Keratinocyte (primary cell): ENCODE measurements at regions not wholly inside any gene's neighbourhood (a gene's known extent, or its start where the extent isn't known, plus 50 kb on each side); places are given as distances from the start of the nearest gene placed in this dataset.

ENCODE experiments used
- DNase-seq: peaks from one replicate; pipeline ENCODE4 v3.0.0-alpha.2; 2011; ENCODE audit warnings: low read depth, missing footprints, low spot score
- FAIRE-seq: peaks from 2 replicates; lab custom pipeline; 2011; peaks lifted over from hg19 to GRCh38; lab: Jason Lieb, UNC
- H2AFZ ChIP-seq: 2 replicates; pipeline ENCODE4 v1.6.0; 2012; ENCODE audit warnings: low read length, control low read depth, inconsistent platforms; ENCODE audit not compliant: control insufficient read depth
- H3K27ac ChIP-seq: 2 replicates; pipeline ENCODE4 v1.5.1; 2011; ENCODE audit warnings: low read length; ENCODE audit not compliant: control insufficient read depth, insufficient read depth
- H3K27me3 ChIP-seq: 3 replicates; pipeline ENCODE4 v1.6.0; 2011; ENCODE audit warnings: low read length; ENCODE audit not compliant: control insufficient read depth, insufficient read depth; ENCODE audit errors: extremely low read depth
- H3K36me3 ChIP-seq, 2 experiments: 2 replicates in 1 of 2; 3 replicates in 1 of 2; pipeline ENCODE4 v1.5.1; 2011; ENCODE audit warnings: low read length in 2 of 2, mild to moderate bottlenecking in 1 of 2; ENCODE audit not compliant: control insufficient read depth in 2 of 2, insufficient read depth in 2 of 2; ENCODE audit errors: extremely low read depth in 1 of 2
- H3K4me1 ChIP-seq: 3 replicates; pipeline ENCODE4 v1.5.1; 2011; ENCODE audit warnings: low read length; ENCODE audit not compliant: control insufficient read depth, insufficient read depth; ENCODE audit errors: extremely low read depth
- H3K4me2 ChIP-seq: 3 replicates; pipeline ENCODE4 v1.6.0; 2011; ENCODE audit warnings: low read depth, low read length; ENCODE audit not compliant: control insufficient read depth, insufficient read depth; ENCODE audit errors: extremely low read depth
- H3K4me3 ChIP-seq, 3 experiments: fragments of 200-600 bp in 1 of 3; sonication (generic) in 1 of 3; 2 replicates in 2 of 3; 3 replicates in 1 of 3; pipeline ENCODE4 v1.5.1; 2011 to 2016; ENCODE audit warnings: low read length in 3 of 3, mild to moderate bottlenecking in 3 of 3, control low read depth in 2 of 3, inconsistent platforms in 1 of 3, low read depth in 1 of 3, mixed read lengths in 1 of 3, mixed run types in 1 of 3, moderate library complexity in 1 of 3; ENCODE audit not compliant: control insufficient read depth in 2 of 3, insufficient read depth in 2 of 3; ENCODE audit errors: extremely low read depth in 1 of 3
- H3K79me2 ChIP-seq: 2 replicates; pipeline ENCODE4 v1.6.0; 2012; ENCODE audit warnings: low read length; ENCODE audit not compliant: control insufficient read depth, insufficient read depth
- H3K9ac ChIP-seq: 3 replicates; pipeline ENCODE4 v1.6.0; 2011; ENCODE audit warnings: low read length; ENCODE audit not compliant: control insufficient read depth, insufficient read depth; ENCODE audit errors: extremely low read depth
- H3K9me1 ChIP-seq: 3 replicates; pipeline ENCODE4 v1.6.0; 2011; ENCODE audit warnings: low read length; ENCODE audit not compliant: control insufficient read depth, insufficient read depth; ENCODE audit errors: extremely low read depth
- H3K9me3 ChIP-seq: 2 replicates; pipeline ENCODE4 v1.5.1; 2012; ENCODE audit warnings: low read depth, low read length; ENCODE audit not compliant: control insufficient read depth
- H4K20me1 ChIP-seq: 3 replicates; pipeline ENCODE4 v1.6.0; 2011; ENCODE audit warnings: low read length; ENCODE audit not compliant: control insufficient read depth, insufficient read depth; ENCODE audit errors: extremely low read depth
- EZH2 ChIP-seq: IDR thresholded peaks from one replicate; pipeline ENCODE4 v1.6.1; 2012; ENCODE audit warnings: inconsistent platforms, mild to moderate bottlenecking, low read length, moderate library complexity
- dilution Hi-C: fragments of 300-500 bp; cut with MboI; formaldehyde crosslinking; loops from one replicate; pipeline ENCODE4 v1.7.0; 2020; ENCODE audit warnings: low sequenced_read_pairs; ENCODE audit not compliant: extremely low pct_ligation_motif_present
- TF ChIP-seq, protein P1 (sequence below), 3 experiments: IDR thresholded peaks in 1 of 3; conservative IDR thresholded peaks in 1 of 3; optimal IDR thresholded peaks in 1 of 3; 2 replicates in 2 of 3; 3 replicates in 1 of 3; pipeline versions ENCODE3 to v1.5.1; 2011; ENCODE audit warnings: low read length in 3 of 3, mild to moderate bottlenecking in 3 of 3, moderate library complexity in 2 of 3, control low read depth in 1 of 3, inconsistent platforms in 1 of 3; ENCODE audit not compliant: insufficient read depth in 2 of 3; ENCODE audit errors: extremely low read depth in 1 of 3

DNA sequence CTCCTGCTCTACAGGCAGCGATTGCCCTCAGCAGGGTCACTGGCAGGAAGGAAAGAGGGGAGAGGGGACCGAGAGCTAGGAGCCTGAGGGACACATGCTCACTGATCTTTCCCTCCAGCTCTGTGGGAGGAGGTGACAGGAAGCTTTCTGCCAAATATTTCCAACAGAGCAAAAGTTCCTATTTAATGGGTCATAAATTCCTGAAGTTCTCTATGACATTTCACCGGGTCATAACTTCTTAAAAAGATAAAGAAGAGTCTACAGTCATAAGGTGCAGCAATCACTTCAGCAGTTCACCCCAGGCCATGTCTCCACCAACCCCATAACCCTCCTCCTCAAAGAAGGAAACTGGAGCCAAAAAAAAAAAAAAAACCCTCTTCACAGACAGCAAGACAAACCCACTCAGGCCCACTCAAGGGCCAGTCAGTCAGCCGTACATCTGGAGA lies 481.1 kb downstream of the NR2F1-AS1 start:
- H2AFZ ChIP-seq = no peak overlapping the region
- H3K79me2 ChIP-seq = no peaks in the 10 kb centered on the region
- no peaks in the 10 kb centered on the region for H4K20me1 ChIP-seq
- no peaks in the 10 kb centered on the region for H3K9me1 ChIP-seq
- no peak overlapping the region for H3K4me3 ChIP-seq
- TF ChIP-seq, protein P1, sequence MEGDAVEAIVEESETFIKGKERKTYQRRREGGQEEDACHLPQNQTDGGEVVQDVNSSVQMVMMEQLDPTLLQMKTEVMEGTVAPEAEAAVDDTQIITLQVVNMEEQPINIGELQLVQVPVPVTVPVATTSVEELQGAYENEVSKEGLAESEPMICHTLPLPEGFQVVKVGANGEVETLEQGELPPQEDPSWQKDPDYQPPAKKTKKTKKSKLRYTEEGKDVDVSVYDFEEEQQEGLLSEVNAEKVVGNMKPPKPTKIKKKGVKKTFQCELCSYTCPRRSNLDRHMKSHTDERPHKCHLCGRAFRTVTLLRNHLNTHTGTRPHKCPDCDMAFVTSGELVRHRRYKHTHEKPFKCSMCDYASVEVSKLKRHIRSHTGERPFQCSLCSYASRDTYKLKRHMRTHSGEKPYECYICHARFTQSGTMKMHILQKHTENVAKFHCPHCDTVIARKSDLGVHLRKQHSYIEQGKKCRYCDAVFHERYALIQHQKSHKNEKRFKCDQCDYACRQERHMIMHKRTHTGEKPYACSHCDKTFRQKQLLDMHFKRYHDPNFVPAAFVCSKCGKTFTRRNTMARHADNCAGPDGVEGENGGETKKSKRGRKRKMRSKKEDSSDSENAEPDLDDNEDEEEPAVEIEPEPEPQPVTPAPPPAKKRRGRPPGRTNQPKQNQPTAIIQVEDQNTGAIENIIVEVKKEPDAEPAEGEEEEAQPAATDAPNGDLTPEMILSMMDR (optimal IDR thresholded peaks at IDR 0.05 in 1 of 3, IDR thresholded peaks at IDR 0.05 in 1 of 3, conservative IDR thresholded peaks at IDR 0.05 in 1 of 3; ENCODE audit: extremely low read depth in 1 of 3, insufficient read depth in 2 of 3, low read length in 3 of 3) = no peak
- TF ChIP-seq EZH2 = no peak
- no peaks in the 10 kb centered on the region for H3K36me3 ChIP-seq
- H3K4me1 ChIP-seq = no peaks in the 10 kb centered on the region
- no peak overlapping the region for H3K9ac ChIP-seq
- H3K9me3 ChIP-seq = no peaks in the 10 kb centered on the region
- H3K27me3 ChIP-seq = no peaks in the 10 kb centered on the region
- no peak for DNase-seq
- H3K27ac ChIP-seq = no peak overlapping the region
- FAIRE-seq = no peak
- dilution Hi-C loops = no loop called here
- H3K4me2 ChIP-seq = no peak overlapping the region

DNA sequence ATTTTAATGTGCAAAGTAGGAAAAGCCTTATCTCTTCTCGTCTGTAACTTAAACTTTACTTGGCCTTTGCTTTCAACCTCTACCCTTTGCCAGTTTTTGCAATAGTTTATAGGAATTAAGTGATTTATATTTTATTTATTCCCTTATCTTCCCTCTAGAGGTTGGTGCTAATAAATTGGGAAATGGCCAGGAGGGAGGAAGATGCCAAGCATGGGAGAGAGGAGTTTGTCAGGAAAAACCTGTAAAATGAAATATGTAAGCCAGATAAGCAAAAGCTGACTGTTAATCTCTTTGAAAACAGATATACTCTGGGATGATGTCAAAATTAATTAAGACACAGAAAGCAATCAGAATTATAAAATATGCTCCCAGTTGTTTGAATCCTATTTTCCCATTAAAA lies 484.5 kb downstream of the NR2F1-AS1 start:
- no peaks in the 10 kb centered on the region for H3K9me3 ChIP-seq
- FAIRE-seq (no peak), DNase-seq (no peak)
- no peaks in the 10 kb centered on the region for H4K20me1 ChIP-seq
- no peak overlapping the region for H3K4me3 ChIP-seq
- H3K4me2 ChIP-seq = no peak overlapping the region
- H3K9ac ChIP-seq = no peak overlapping the region
- no peak overlapping the region for H3K27ac ChIP-seq
- H3K4me1 ChIP-seq = no peaks in the 10 kb centered on the region
- dilution Hi-C loops = no loop called here
- H3K36me3 ChIP-seq = no peaks in the 10 kb centered on the region
- no peak overlapping the region for H2AFZ ChIP-seq
- no peaks in the 10 kb centered on the region for H3K9me1 ChIP-seq
- no peaks in the 10 kb centered on the region for H3K27me3 ChIP-seq
- no peaks in the 10 kb centered on the region for H3K79me2 ChIP-seq
- TF ChIP-seq, protein P1 (optimal IDR thresholded peaks at IDR 0.05 in 1 of 3, IDR thresholded peaks at IDR 0.05 in 1 of 3, conservative IDR thresholded peaks at IDR 0.05 in 1 of 3; ENCODE audit: extremely low read depth in 1 of 3, insufficient read depth in 2 of 3, low read length in 3 of 3) = no peak
- no peak for TF ChIP-seq EZH2
